Liver (tissue), 3 donors: ENCODE measurements at regions not wholly inside any gene's neighbourhood (a gene's known extent, or its start where the extent isn't known, plus 50 kb on each side); places are given as distances from the start of the nearest gene placed in this dataset.

Experiments used
- ATF3 ChIP-seq: IDR thresholded peaks from 2 replicates; pipeline ENCODE4 v1.6.1; 2016; ENCODE audit warnings: antibody characterized with exemption
- CTCF ChIP-seq: fragments of 150-350 bp; IDR thresholded peaks from 2 replicates; pipeline ENCODE4 v1.5.1; 2017; ENCODE audit warnings: improper control_type of control experiment, low read depth, low read length; ENCODE audit not compliant: missing input control
- EGR1 ChIP-seq, 2 donors: IDR thresholded peaks; 2 replicates each; pipeline ENCODE4 v1.6.1; 2016 to 2018; ENCODE audit warnings: antibody characterized with exemption in 2 of 2, low read depth in 2 of 2
- GABPA ChIP-seq, 2 donors: IDR thresholded peaks in 1 of 2; conservative IDR thresholded peaks in 1 of 2; 2 replicates each; pipeline ENCODE4 v1.6.1; 2016; ENCODE audit warnings: antibody characterized with exemption in 2 of 2, mild to moderate bottlenecking in 1 of 2, moderate library complexity in 1 of 2
- RAD21 ChIP-seq, 2 donors: IDR thresholded peaks; 2 replicates each; pipeline ENCODE4 v1.6.1; 2016; ENCODE audit warnings: antibody characterized with exemption in 2 of 2, mild to moderate bottlenecking in 2 of 2
- REST ChIP-seq: IDR thresholded peaks from 2 replicates; pipeline ENCODE4 v1.6.1; 2016; ENCODE audit warnings: antibody characterized with exemption, mild to moderate bottlenecking
- RXRA ChIP-seq, 2 donors: IDR thresholded peaks; 2 replicates each; pipeline ENCODE4 v1.6.1; 2017 to 2018; ENCODE audit warnings: antibody characterized with exemption in 2 of 2, mild to moderate bottlenecking in 1 of 2
- YY1 ChIP-seq: IDR thresholded peaks from 2 replicates; pipeline ENCODE4 v1.6.1; 2016; ENCODE audit warnings: antibody characterized with exemption, mild to moderate bottlenecking
- donor health status: healthy.
- donor health status: healthy.

- TF ChIP-seq CTCF (no peak), REST (no peak), ATF3 (no peak), GABPA (IDR thresholded peaks at IDR 0.05 in 1 of 2, conservative IDR thresholded peaks at IDR 0.05 in 1 of 2) (no peak), RXRA (IDR thresholded peaks at IDR 0.05) (no peak), RAD21 (IDR thresholded peaks at IDR 0.05) (no peak), EGR1 (IDR thresholded peaks at IDR 0.05; ENCODE audit: low read depth in 2 of 2) (no peak), YY1 (no peak)
Measured at GRCh38 chr1:218969006-218969405, 204.7 kb upstream of the LYPLAL1 start.
